ENCODE measurements at regions not wholly inside any gene's neighbourhood (a gene's known extent, or its start where the extent isn't known, plus 50 kb on each side); places are given as distances from the start of the nearest gene placed in this dataset.

DNA sequence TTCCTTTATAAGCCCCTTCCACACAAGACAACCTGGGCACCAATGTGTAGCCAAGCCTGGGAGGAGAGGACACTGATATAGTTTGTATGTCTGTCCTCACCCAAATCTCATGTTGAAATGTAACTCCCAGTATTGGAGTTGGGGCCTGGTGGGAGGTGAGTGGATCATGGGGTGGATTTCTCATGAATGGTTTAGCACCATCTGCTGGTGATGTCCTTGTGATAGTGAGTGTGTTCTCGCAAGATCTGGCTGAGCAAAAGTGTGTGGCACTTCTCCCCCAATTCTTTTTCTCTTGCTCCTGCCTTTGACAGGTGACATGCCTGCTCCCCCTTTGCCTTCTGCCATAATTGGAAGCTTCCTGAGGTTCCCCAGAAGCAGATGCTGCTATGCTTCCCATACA, 135.8 kb downstream of the USP31 start:
- Histone ChIP-seq H3K4me3 (no peak overlapping the region), H3K9me3 (no peaks in the 10 kb centered on the region), H3K27ac (no peak overlapping the region), H3K4me1 (no peaks in the 10 kb centered on the region), H3K36me3 (ENCODE audit: insufficient read depth in 1 of 2, low read depth in 1 of 2) (no peaks in the 10 kb centered on the region), H3K27me3 (ENCODE audit: insufficient read depth in 3 of 3, low read length in 2 of 3) (no peaks in the 10 kb centered on the region)
- 50 to 69% (median 64%) methylated on average over 1 of the region's 1 CpG for WGBS, 3 donors
- no peak for ATAC-seq
- TF ChIP-seq, protein P1, sequence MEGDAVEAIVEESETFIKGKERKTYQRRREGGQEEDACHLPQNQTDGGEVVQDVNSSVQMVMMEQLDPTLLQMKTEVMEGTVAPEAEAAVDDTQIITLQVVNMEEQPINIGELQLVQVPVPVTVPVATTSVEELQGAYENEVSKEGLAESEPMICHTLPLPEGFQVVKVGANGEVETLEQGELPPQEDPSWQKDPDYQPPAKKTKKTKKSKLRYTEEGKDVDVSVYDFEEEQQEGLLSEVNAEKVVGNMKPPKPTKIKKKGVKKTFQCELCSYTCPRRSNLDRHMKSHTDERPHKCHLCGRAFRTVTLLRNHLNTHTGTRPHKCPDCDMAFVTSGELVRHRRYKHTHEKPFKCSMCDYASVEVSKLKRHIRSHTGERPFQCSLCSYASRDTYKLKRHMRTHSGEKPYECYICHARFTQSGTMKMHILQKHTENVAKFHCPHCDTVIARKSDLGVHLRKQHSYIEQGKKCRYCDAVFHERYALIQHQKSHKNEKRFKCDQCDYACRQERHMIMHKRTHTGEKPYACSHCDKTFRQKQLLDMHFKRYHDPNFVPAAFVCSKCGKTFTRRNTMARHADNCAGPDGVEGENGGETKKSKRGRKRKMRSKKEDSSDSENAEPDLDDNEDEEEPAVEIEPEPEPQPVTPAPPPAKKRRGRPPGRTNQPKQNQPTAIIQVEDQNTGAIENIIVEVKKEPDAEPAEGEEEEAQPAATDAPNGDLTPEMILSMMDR (IDR thresholded peaks at IDR 0.05), result no peak
- intact Hi-C loops (cut with DNase I), result no loop called here
- no peak for DNase-seq

DNA sequence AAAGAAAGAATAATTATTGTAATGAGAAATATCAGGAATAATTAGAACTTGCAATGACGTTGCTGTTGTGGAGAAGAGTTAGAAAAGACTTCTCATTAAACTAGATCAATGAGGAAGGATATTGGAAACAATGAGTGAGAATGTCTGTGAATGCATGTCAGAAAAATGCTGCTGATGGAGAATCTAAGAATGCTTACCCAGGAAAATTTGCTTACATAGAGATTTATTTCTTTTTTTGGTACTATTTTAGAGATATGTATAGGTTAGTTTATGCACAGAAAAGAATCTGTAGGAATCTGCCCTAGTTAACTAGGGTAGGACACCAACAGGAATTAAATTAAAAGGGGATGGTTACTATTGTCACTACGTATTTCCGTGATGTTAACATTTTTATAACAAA, 140.2 kb downstream of the USP31 start:
- ATAC-seq, result no peak
- no peak for DNase-seq
- Histone ChIP-seq H3K4me1 (no peaks in the 10 kb centered on the region), H3K36me3 (ENCODE audit: insufficient read depth in 1 of 2, low read depth in 1 of 2) (no peaks in the 10 kb centered on the region), H3K9me3 (no peaks in the 10 kb centered on the region), H3K27ac (no peak overlapping the region), H3K4me3 (no peak overlapping the region), H3K27me3 (ENCODE audit: insufficient read depth in 3 of 3, low read length in 2 of 3) (no peaks in the 10 kb centered on the region)
- intact Hi-C loops (cut with DNase I), result no loop called here
- TF ChIP-seq, protein P1 (IDR thresholded peaks at IDR 0.05), result no peak
- WGBS, 3 donors, result 81 to 86% (median 86%) methylated on average over 3 of the region's 3 CpGs

DNA sequence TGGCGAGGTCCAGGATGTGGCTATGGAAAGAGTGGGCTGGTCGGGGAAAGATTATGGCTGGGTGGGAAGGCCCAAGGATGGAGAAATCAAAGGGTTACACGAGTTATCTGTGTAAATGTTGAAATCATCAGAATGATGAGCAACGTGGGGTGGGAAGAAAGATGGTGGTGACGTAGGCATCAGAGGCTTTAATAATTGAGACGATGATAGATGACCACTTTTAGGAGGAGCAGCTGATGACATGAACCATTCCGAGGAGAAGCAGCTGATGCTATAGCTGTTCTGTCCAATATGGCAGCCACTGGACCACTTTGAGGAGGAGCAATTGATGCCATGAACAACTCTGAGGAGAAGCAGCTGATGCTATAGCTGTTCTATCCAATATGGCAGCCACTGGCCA, 141.2 kb downstream of the USP31 start:
- Histone ChIP-seq H3K27ac (no peak overlapping the region), H3K36me3 (ENCODE audit: insufficient read depth in 1 of 2, low read depth in 1 of 2) (no peaks in the 10 kb centered on the region), H3K4me1 (no peaks in the 10 kb centered on the region), H3K27me3 (ENCODE audit: insufficient read depth in 3 of 3, low read length in 2 of 3) (no peaks in the 10 kb centered on the region), H3K9me3 (no peaks in the 10 kb centered on the region), H3K4me3 (no peak overlapping the region)
- DNase-seq, result no peak
- WGBS, 3 donors, result 74 to 81% (median 77%) methylated on average over 7 of the region's 7 CpGs
- intact Hi-C loops (cut with DNase I), result no loop called here
- TF ChIP-seq, protein P1 (IDR thresholded peaks at IDR 0.05), result no peak
- ATAC-seq, result no peak

DNA sequence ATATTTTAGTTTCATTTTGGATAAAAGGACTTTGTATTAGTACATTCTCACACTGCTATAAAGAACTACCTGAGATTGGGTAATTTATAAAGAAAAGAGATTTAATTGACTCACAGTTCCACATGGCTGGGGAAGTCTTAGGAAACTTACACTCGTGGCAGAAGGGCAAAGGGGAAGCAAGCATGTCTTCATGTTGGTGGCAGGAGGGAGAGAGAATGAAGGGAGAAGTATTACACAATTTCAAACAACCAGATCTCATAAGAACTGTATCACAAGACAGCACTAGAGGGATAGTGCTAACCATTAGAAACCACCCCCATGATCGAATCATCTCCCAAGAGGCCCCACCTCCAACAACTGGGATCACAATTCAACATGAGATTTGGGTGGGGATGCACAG, 142.9 kb downstream of the USP31 start:
- no peaks in the 10 kb centered on the region for H3K36me3 ChIP-seq (ENCODE audit: insufficient read depth in 1 of 2, low read depth in 1 of 2)
- TF ChIP-seq, protein P1 (IDR thresholded peaks at IDR 0.05), result no peak
- H3K9me3 ChIP-seq, result no peaks in the 10 kb centered on the region
- no peak for ATAC-seq
- intact Hi-C loops (cut with DNase I), result no loop called here
- H3K27me3 ChIP-seq (ENCODE audit: insufficient read depth in 3 of 3, low read length in 2 of 3), result no peaks in the 10 kb centered on the region
- H3K4me1 ChIP-seq, result no peaks in the 10 kb centered on the region
- WGBS, 3 donors, result 51 to 62% (median 60%) methylated on average over 2 of the region's 2 CpGs
- H3K4me3 ChIP-seq, result no peak overlapping the region
- H3K27ac ChIP-seq, result no peak overlapping the region
- no peak for DNase-seq

DNA sequence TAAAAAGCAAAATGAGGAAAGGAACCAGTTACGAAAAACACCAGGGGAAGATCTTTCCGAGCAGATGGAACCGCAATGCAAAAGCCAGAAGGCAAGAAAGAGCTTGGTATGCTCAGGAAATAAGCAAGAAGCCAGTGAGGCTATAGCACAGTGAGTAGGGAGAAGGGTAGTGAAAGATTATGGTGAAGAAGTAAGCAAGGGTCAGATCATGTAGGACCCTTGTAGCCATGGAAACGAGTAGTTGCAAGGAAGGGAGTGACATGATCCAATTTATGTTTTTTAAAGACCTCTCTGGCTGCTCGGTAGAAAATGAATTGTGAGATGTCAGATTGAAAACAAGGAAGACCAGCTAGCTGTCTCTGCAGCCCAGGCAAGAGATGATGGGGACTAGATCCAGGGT, 143.3 kb downstream of the USP31 start:
- intact Hi-C loops (cut with DNase I), result no loop called here
- TF ChIP-seq, protein P1 (IDR thresholded peaks at IDR 0.05), result no peak
- no peaks in the 10 kb centered on the region for H3K9me3 ChIP-seq
- H3K4me1 ChIP-seq, result no peaks in the 10 kb centered on the region
- H3K36me3 ChIP-seq (ENCODE audit: insufficient read depth in 1 of 2, low read depth in 1 of 2), result no peaks in the 10 kb centered on the region
- no peak for ATAC-seq
- H3K27ac ChIP-seq, result no peak overlapping the region
- 68 to 70% (median 69%) methylated on average over 5 of the region's 5 CpGs for WGBS, 3 donors
- no peak overlapping the region for H3K4me3 ChIP-seq
- H3K27me3 ChIP-seq (ENCODE audit: insufficient read depth in 3 of 3, low read length in 2 of 3), result no peaks in the 10 kb centered on the region
- no peak for DNase-seq
